K562 (cell line): ENCODE measurements at regions not wholly inside any gene's neighbourhood (a gene's known extent, or its start where the extent isn't known, plus 50 kb on each side); places are given as distances from the start of the nearest gene placed in this dataset.

ENCODE experiments used
- CHD4 ChIP-seq: fragments of 200-600 bp; sonication (generic); IDR thresholded peaks from 3 replicates; pipeline ENCODE4 v1.6.1; 2012; ENCODE audit warnings: low read depth, mild to moderate bottlenecking, mixed read lengths, low read length, inconsistent platforms; ENCODE audit not compliant: insufficient read depth, insufficient replicate concordance, poor library complexity, severe bottlenecking
- MYNN ChIP-seq, 2 experiments: sonication (generic); formaldehyde crosslinking in 1 of 2; IDR thresholded peaks; 2 replicates each; pipeline versions ENCODE4 v1.5.0 to v1.6.1; 2016 to 2020; ENCODE audit warnings: antibody characterized with exemption in 1 of 2, missing genetic modification reagents in 1 of 2
- PKNOX1 ChIP-seq: fragments of 450-650 bp; IDR thresholded peaks from 2 replicates; pipeline ENCODE4 v1.6.1; 2016
- SRSF9 ChIP-seq: fragments of 200-400 bp; formaldehyde crosslinking; IDR thresholded peaks from 2 replicates; pipeline ENCODE4 v1.6.1; 2017; ENCODE audit warnings: low read depth, low read length, borderline replicate concordance
- ZBTB43 ChIP-seq: sonication (generic); formaldehyde crosslinking; IDR thresholded peaks from 2 replicates; pipeline ENCODE4 v1.8.0; 2023; ENCODE audit warnings: mild to moderate bottlenecking, missing genetic modification reagents
- ZNF165 ChIP-seq: fragments of 250-450 bp; sonication (Bioruptor Pico); IDR thresholded peaks from 2 replicates; pipeline ENCODE4 v1.4.0; 2020; ENCODE audit warnings: borderline replicate concordance
- ZNF224 ChIP-seq: sonication (generic); formaldehyde crosslinking; IDR thresholded peaks from 2 replicates; pipeline ENCODE4 v1.8.0; 2022; ENCODE audit warnings: mild to moderate bottlenecking, missing genetic modification reagents
- ZNF639 ChIP-seq, 2 experiments: fragments of 200-800 bp in 1 of 2; sonication (Bioruptor generic) in 1 of 2; sonication (generic) in 1 of 2; formaldehyde crosslinking in 1 of 2; IDR thresholded peaks in 1 of 2; conservative IDR thresholded peaks in 1 of 2; 2 replicates each; pipeline versions ENCODE4 v1.5.0 to v1.6.1; 2016 to 2020; ENCODE audit warnings: missing compliant biosample characterization in 1 of 2, missing genetic modification characterization in 1 of 2, missing genetic modification reagents in 1 of 2

DNA sequence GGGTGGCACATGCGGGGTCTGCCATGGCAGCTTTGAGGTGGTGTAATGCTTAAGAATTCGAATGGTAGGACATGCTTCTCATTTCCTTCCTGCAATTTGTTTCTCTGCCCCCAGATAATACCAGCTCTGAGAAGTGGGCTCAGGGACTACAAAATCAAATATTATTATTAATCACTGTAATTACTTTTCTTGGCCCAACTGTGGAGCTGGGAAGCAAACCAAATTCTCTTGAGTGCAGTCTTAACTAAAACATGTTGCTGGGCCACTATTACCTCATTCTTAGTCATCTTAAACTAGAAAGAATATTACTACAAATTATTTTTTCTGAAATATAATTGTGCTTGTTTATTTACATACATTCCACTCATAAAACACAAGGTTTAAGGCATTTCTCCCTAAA, 566.7 kb upstream of the NRP1 start (continued):
- TF ChIP-seq ZNF639 (CRISPR knock-in tag; conservative IDR thresholded peaks at IDR 0.05 in 1 of 2, IDR thresholded peaks at IDR 0.05 in 1 of 2) (no peak), MYNN (IDR thresholded peaks at IDR 0.05) (no peak), MYNN (CRISPR knock-in tag; IDR thresholded peaks at IDR 0.05) (no peak), PKNOX1 (no peak), ZBTB43 (CRISPR knock-in tag) (no peak), CHD4 (no peak), SRSF9 (no peak), ZNF165 (CRISPR knock-in tag) (no peak), ZNF224 (CRISPR knock-in tag) (no peak)
